Heart left ventricle (tissue), 13 donors: ENCODE measurements at regions not wholly inside any gene's neighbourhood (a gene's known extent, or its start where the extent isn't known, plus 50 kb on each side); places are given as distances from the start of the nearest gene placed in this dataset.

ENCODE experiments used
- POLR2A ChIP-seq, 2 donors: fragments of 450-650 bp; IDR thresholded peaks; one replicate each; pipeline ENCODE4 v1.6.1; 2017; ENCODE audit warnings: antibody characterized with exemption in 2 of 2, mild to moderate bottlenecking in 2 of 2, moderate library complexity in 2 of 2
- TF ChIP-seq, protein P1 (sequence below), 12 donors: fragments of 200-600 bp; sonication (generic) in 4 of 12; IDR thresholded peaks; one replicate each; pipeline versions ENCODE4 v1.5.0 to v1.8.0; 2018 to 2022; ENCODE audit warnings: antibody characterized with exemption in 12 of 12, mild to moderate bottlenecking in 5 of 12
- donor health status: ischemic (EF 13 %, LVEDD 7.1; RV severe dilation, severe dysfunction).
- donor health status: DM: no; HTN: yes; CAD: no.
- donor health status: DM: no; HTN: no; CAD: no.
- donor health status: ischemic (EF 25% LVEDD 6.9; RV normal size, moderate dysfunction).
- donor health status: ischemic (EF 25% LVEDD 5.7; RV mildly dilated, moderate dysfunction).
- donor health status: ischemic (EF 35%, LVEDD 5.7; RV mildly dilated, moderate dysfunction).
- donor health status: nonischemic (EF 11% LVEDD 7.7; RV severe dilation, severe dysfunction).
- donor health status: DM: yes; HTN: yes; CAD: no.
- donor health status: PGD.
- donor health status: ischemic (EF 29% LVEDD 5.4; RV normal size, mild dysfunction).
- donor health status: nonischemic (EF 23%, LVEDD 6.1; RV moderate dilation, normal function).

DNA sequence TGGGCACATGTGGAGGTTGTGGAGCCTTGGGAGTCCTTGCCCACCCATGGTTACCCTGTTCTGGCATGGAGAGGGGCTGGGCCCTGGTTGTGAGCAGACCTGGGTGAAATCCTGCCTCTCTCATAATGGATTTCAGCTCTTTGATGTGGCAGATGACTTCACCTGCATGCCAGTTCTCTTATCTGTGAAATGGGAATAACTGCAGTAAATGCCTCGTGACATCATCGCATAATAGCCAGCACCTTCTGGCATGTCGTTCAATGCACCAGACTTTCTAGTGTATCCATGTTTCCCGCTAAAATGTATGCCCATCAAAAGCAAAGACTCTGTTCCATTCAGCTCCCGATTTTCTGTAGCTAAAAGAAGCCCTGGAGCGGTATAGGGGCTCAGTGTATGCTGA lies 197.6 kb downstream of the MAF start:
- TF ChIP-seq, protein P1, sequence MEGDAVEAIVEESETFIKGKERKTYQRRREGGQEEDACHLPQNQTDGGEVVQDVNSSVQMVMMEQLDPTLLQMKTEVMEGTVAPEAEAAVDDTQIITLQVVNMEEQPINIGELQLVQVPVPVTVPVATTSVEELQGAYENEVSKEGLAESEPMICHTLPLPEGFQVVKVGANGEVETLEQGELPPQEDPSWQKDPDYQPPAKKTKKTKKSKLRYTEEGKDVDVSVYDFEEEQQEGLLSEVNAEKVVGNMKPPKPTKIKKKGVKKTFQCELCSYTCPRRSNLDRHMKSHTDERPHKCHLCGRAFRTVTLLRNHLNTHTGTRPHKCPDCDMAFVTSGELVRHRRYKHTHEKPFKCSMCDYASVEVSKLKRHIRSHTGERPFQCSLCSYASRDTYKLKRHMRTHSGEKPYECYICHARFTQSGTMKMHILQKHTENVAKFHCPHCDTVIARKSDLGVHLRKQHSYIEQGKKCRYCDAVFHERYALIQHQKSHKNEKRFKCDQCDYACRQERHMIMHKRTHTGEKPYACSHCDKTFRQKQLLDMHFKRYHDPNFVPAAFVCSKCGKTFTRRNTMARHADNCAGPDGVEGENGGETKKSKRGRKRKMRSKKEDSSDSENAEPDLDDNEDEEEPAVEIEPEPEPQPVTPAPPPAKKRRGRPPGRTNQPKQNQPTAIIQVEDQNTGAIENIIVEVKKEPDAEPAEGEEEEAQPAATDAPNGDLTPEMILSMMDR (IDR thresholded peaks at IDR 0.05): no peak
- TF ChIP-seq POLR2A (IDR thresholded peaks at IDR 0.05): no peak
